HCT116 (cell line): ENCODE measurements at regions not wholly inside any gene's neighbourhood (a gene's known extent, or its start where the extent isn't known, plus 50 kb on each side); places are given as distances from the start of the nearest gene placed in this dataset.

ENCODE experiments used
- CTCF ChIP-seq, 3 experiments: fragments of 200-600 bp in 1 of 3; sonication (generic) in 1 of 3; IDR thresholded peaks in 2 of 3; conservative IDR thresholded peaks in 1 of 3; 2 replicates each; pipeline ENCODE4 v1.5.1; 2012 to 2017; ENCODE audit warnings: low read depth in 2 of 3, low read length in 2 of 3, antibody characterized with exemption in 1 of 3, borderline replicate concordance in 1 of 3, control low read depth in 1 of 3, mild to moderate bottlenecking in 1 of 3, mixed read lengths in 1 of 3, mixed run types in 1 of 3, moderate library complexity in 1 of 3; ENCODE audit not compliant: insufficient read depth in 1 of 3
- ELF1 ChIP-seq: IDR thresholded peaks from 2 replicates; pipeline ENCODE4 v1.6.1; 2012; ENCODE audit warnings: low read depth, borderline replicate concordance
- EZH2 ChIP-seq: fragments of 200-600 bp; sonication (generic); IDR thresholded peaks from 2 replicates; pipeline ENCODE4 v1.6.1; 2017; ENCODE audit warnings: antibody characterized with exemption, mixed run types
- MAX ChIP-seq: IDR thresholded peaks from 2 replicates; pipeline ENCODE4 v1.6.1; 2012
- POLR2A ChIP-seq: IDR thresholded peaks from 2 replicates; pipeline ENCODE4 v1.7.0; 2011; ENCODE audit warnings: borderline replicate concordance; ENCODE audit not compliant: insufficient read depth, insufficient read length; ENCODE audit errors: extremely low read depth
- POLR2AphosphoS5 ChIP-seq: IDR thresholded peaks from 2 replicates; pipeline ENCODE4 v1.6.1; 2011; ENCODE audit warnings: mild to moderate bottlenecking, low read depth, low read length, moderate library complexity
- REST ChIP-seq: IDR thresholded peaks from 2 replicates; pipeline ENCODE4 v1.6.1; 2012; ENCODE audit warnings: low read depth
- TCF7L2 ChIP-seq: IDR thresholded peaks from 2 replicates; pipeline ENCODE4 v1.7.0; 2011; ENCODE audit warnings: borderline replicate concordance, inconsistent platforms; ENCODE audit not compliant: insufficient read depth, insufficient read length; ENCODE audit errors: extremely low read depth

- TF ChIP-seq TCF7L2 (no peak), CTCF (IDR thresholded peaks at IDR 0.05 in 2 of 3, conservative IDR thresholded peaks at IDR 0.05 in 1 of 3; ENCODE audit: borderline replicate concordance in 1 of 3, insufficient read depth in 1 of 3, low read depth in 2 of 3, low read length in 2 of 3) (no peak), POLR2AphosphoS5 (no peak), MAX (no peak), POLR2A (no peak), EZH2 (no peak), ELF1 (no peak), REST (no peak)
Measured at GRCh38 chr7:81624021-81624592, 145.7 kb downstream of the HGF start.
